Activated CD4-positive, alpha-beta T cell treated with anti-CD3 and anti-CD28 coated beads for 24 hours (primary cell): ENCODE measurements at regions not wholly inside any gene's neighbourhood (a gene's known extent, or its start where the extent isn't known, plus 50 kb on each side); places are given as distances from the start of the nearest gene placed in this dataset.

Experiments used
- DNase-seq, 2 donors: peaks; one replicate each; pipeline ENCODE4 v3.0.0-alpha.2; 2020; ENCODE audit warnings: low read depth in 2 of 2

DNA sequence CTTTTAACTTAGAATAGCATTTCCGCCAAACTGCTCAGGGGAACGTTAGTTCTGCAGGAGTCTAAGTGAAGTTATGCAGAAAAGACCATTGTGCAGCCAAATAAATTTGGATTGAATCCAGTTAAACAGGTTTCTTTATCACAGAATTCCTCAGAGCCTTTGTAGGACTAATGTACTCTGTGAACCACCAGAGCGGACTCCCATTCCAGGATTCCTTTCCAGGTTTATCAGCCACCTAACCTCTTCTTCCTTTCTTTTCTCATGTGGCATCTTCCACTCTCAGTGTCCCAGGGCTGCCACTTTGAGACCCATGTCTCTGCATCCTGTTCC, 350.4 kb downstream of the TSN start:
- no peak for DNase-seq

DNA sequence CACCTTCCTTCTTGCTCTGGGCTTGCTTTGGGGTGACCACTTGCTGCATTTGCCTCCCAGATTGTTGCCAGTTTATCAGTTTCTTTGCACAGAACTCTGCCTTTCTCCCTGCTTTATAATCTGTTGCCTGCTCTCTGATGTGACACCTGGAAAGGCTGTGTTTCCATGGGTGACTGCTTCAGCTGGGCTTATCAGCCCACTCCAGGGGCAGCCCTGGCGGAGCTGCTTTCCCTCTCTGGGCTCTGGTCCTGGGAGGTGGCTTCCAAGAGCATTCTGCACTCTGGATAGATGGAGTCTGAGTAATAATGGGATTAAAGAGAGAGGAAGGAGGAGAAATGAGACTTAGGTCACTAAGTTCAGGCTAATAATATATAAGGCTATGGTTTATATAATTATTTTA, 352.7 kb downstream of the TSN start:
- no peak for DNase-seq

DNA sequence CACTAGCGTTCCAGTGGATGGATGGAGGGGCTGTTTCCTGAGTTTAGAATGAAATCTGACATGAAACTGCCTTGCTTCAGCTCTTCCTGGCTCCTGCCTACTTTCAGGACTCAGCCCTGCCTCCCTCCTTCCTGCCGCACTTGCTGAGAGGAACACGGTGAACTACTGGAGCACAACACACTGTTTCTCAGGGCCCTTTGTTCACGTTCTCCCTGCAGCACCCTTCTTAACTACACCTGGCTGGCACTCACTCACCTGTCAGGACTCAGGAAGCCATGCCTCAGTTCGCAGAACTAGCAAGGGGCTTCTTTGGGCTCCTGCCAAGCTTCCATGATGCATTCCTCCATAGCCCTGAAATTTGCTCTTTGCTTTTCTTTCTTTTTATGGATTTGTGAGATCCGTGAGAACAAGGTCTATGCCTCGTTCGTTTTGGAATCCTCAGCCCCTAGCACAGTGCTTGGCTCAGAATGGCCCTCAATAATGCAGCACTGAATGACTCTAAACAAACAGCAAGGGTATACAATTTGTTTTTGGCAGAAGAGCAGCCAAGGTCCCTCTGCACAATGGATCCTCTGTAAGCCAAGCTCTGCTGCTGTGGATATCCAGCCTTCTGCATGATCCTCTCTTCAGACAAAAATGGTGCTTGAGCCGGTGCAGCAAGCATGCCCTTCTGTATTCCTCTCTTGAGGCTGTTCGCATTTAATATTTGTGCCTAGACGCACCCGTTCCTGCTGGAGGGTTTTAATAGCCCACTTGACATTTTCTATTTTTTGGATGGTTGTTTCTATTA, 357.0 kb downstream of the TSN start:
- no peak for DNase-seq

- DNase-seq, result no peak
Measured at GRCh38 chr2:122114421-122114820, 359.0 kb downstream of the TSN start.

- DNase-seq, result no peak
Measured at GRCh38 chr2:122117371-122117770, 361.9 kb downstream of the TSN start.

DNA sequence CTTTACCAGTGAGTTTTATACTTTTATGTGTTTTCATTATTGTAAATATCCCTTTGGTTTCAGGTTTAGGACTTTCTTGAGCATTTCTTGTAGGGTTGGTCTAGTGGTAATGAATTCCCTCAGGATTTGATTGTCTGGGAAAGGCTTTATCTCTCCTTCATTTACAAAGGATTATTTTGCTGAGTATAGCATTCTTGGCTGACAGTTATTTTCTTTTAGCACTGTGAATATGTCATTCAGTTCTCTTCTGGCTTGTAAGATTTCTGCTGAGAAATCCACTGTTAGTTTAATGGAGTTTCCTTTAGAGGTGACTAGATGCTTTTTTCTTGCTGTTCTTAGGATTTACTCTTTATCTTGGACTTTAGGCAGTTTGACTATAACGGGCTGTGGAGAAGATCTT, 373.9 kb downstream of the TSN start:
- DNase-seq, result no peak

- DNase-seq, result no peak
Measured at GRCh38 chr2:122132147-122132691, 376.8 kb downstream of the TSN start.

DNA sequence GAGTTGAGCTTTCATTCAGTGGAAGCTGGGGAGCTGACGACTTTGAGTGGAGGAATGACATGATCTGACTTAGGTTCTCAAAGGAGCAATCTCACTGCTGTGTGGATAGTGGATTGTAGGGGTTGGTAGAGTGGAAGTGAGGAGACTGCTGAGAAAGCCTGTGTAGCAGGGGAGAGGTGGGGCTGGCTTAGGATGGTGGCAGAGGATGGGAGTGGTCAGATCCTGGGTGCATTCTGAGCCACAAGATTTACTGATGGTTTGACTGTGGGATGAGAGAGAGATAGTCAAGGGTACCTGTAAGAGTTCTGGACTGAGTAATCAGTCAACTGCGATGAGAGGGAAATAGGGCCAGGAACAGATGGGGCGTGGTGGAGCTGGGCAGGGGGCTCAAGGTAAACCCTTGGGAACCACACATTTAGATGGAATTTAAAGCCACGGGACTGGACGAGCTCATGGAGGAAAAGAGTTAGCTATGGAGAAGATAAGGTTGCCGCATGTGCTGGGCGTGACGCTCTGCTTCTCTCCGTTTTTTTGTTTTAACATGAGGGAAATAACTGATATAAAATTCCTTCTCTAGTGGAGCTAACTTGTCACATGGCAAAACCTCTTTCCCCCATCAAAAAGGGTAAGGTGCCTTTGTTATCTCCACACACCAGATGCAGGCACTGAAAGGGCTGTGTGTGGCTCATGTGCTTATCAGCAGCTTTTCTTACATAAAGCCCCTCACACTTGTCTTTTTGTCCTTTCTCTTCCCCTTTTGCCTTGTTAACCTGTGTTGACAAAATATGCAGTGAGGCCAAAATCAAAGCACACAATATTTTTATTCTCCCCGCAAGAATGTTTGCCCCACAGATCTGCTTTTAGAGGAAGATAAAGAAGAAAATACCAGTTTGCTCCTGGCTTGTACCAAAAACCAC, 379.8 kb downstream of the TSN start:
- no peak for DNase-seq

- DNase-seq, result no peak
Measured at GRCh38 chr2:122136056-122136455, 380.6 kb downstream of the TSN start.

- DNase-seq, result no peak
Measured at GRCh38 chr2:122138561-122138960, 383.1 kb downstream of the TSN start.

- DNase-seq, result no peak
Measured at GRCh38 chr2:122139739-122140420, 384.4 kb downstream of the TSN start.

GRCh38 chr2:122144884-122145283, 389.4 kb downstream of the TSN start:
- no peak for DNase-seq

DNA sequence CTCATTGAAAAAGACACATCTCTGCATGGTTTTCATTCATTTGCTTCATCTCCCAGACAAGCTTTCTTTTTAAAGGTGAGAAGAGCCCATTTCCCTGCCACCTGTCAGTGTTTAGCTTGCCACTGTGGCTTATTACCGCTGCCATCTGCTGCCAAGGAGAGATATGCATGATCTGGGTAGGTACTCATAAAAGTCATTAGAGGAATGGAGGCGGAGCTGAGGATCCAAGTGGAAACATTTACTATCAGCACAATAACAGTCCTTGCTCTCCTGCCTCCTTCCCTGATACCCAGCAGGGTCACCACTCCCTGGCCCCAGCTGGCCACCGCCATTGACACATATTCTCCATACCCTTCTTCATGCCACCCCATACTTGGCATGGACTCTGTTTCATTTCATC, 390.4 kb downstream of the TSN start:
- DNase-seq, result no peak

DNA sequence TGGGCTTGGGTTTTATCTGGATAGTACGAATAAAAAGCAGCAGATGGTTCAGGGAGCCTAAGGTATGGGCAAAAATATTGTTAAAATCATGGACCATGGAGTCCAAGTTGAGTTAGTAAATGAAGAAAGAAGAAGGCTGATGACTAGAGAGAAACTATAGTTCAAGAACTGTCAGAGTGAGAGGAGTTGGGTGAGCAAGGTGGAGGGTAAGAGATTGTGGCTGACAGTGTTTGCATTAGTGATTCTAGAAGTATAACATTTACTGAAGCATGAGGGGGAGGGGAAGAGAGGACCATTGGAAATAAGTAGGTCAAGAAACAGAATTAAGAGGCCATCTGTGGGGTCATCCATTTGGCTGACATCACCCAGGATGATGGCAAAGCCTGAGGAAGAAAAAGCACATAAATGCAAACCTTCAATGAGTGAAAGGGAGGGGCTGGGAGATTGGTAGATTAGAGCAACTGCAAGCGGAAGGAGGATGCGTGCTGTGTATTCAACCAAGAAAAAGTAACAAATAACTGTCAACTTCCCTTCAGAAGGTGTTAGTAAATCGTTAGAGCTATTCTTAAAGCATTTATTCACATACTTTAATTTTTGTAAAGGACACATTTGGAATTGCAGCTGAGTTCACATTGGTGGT, 392.8 kb downstream of the TSN start:
- DNase-seq, result no peak

- DNase-seq, result no peak
Measured at GRCh38 chr2:122150524-122151280, 395.3 kb downstream of the TSN start.

GRCh38 chr2:122152571-122152970, 397.1 kb downstream of the TSN start:
- DNase-seq, result no peak

GRCh38 chr2:122156176-122156890, 400.9 kb downstream of the TSN start:
- DNase-seq, result no peak

DNA sequence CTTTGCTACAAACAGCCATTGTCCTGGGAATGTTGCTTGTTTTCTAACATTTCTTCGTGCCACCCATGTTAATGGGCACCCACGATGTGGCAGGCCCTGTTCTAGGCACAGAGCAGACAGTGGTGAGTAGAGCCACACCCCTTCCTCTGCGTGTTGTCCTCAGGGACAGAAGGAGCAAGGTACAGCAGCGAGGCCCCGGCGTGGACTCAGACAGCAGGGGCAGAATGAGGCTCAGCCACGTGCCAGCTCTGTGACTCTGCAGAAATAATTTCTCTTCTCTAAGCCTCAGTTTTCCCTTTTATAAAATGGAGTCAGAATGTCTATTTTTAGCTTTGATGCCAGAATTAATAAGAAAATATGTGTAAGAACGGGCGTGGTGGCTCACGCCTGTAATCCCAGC, 401.7 kb downstream of the TSN start:
- no peak for DNase-seq

- DNase-seq, result no peak
Measured at GRCh38 chr2:122163617-122164016, 408.2 kb downstream of the TSN start.

DNA sequence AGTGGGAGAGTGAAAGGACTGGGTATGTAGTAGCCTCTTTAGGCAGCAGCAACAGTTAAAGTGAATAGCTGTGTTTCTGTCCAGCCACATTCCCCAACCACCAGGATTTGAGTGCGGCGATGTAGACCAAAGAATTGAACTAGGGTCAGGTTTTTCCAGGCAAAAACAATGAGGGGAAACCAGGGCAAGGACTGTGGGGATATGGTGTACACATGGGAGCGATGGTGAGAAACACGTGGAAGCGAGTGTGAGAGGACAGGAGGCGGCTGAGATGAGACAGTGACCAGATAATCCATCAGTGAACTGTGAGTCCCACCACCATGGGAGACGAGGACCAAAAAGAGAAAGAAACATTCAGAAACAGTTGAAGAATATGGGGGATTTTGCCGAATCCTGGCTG, 409.5 kb downstream of the TSN start:
- DNase-seq, result no peak
